Myocyte (in vitro differentiated cells): ENCODE measurements at regions not wholly inside any gene's neighbourhood (a gene's known extent, or its start where the extent isn't known, plus 50 kb on each side); places are given as distances from the start of the nearest gene placed in this dataset.
"Not testable (repeated sequence)": the region's sequence is repeated elsewhere in the genome, so short reads cannot be mapped to it uniquely, and the experiment has no call there.

ENCODE experiments used
- DNase-seq: peaks from one replicate; pipeline ENCODE4 v3.0.0-alpha.2; 2012; ENCODE audit warnings: low read depth

GRCh38 chrX:150211988-150212387 is 151.1 kb upstream of the MAMLD1 start:
- DNase-seq: no peak

- peak; percentile 88 for DNase-seq
These were observed 150.2 kb upstream of the MAMLD1 start for GRCh38 chrX:150212672-150213480.

GRCh38 chrX:150213481-150214030 is 149.6 kb upstream of the MAMLD1 start:
- DNase-seq: no peak

- DNase-seq: not testable (repeated sequence)
These were observed 147.1 kb upstream of the MAMLD1 start for GRCh38 chrX:150216000-150216399.

GRCh38 chrX:150216716-150217115 is 146.4 kb upstream of the MAMLD1 start:
- no peak for DNase-seq

GRCh38 chrX:150217609-150218008 is 145.5 kb upstream of the MAMLD1 start:
- DNase-seq: no peak

- DNase-seq: peak; percentile 61
These were observed 143.5 kb upstream of the MAMLD1 start for GRCh38 chrX:150219374-150220185.

- DNase-seq: no peak
These were observed 139.7 kb upstream of the MAMLD1 start for GRCh38 chrX:150223176-150224015.

GRCh38 chrX:150224676-150225075 is 138.4 kb upstream of the MAMLD1 start:
- DNase-seq: no peak

GRCh38 chrX:150225266-150225665 is 137.9 kb upstream of the MAMLD1 start:
- no peak for DNase-seq

GRCh38 chrX:150225756-150226155 is 137.4 kb upstream of the MAMLD1 start:
- DNase-seq: no peak

GRCh38 chrX:150226223-150226965 is 136.7 kb upstream of the MAMLD1 start:
- DNase-seq: no peak

GRCh38 chrX:150227321-150227860 is 135.7 kb upstream of the MAMLD1 start:
- peak; percentile 82 for DNase-seq

GRCh38 chrX:150227873-150228410 is 135.2 kb upstream of the MAMLD1 start:
- no peak for DNase-seq

- DNase-seq: no peak
These were observed 134.7 kb upstream of the MAMLD1 start for GRCh38 chrX:150228431-150228830.

GRCh38 chrX:150229030-150229429 is 134.1 kb upstream of the MAMLD1 start:
- DNase-seq: no peak

GRCh38 chrX:150229481-150229880 is 133.6 kb upstream of the MAMLD1 start:
- peak; percentile 60 for DNase-seq

GRCh38 chrX:150230952-150231351 is 132.2 kb upstream of the MAMLD1 start:
- DNase-seq: not testable (repeated sequence)

- not testable (repeated sequence) for DNase-seq
These were observed 131.7 kb upstream of the MAMLD1 start for GRCh38 chrX:150231368-150231767.

- not testable (repeated sequence) for DNase-seq
These were observed 130.9 kb upstream of the MAMLD1 start for GRCh38 chrX:150232222-150232621.
